AG09319 (cell line): ENCODE measurements at regions not wholly inside any gene's neighbourhood (a gene's known extent, or its start where the extent isn't known, plus 50 kb on each side); places are given as distances from the start of the nearest gene placed in this dataset.
"Not testable (repeated sequence)": the region's sequence is repeated elsewhere in the genome, so short reads cannot be mapped to it uniquely, and the experiment has no call there.

Experiments used
- DNase-seq: peaks from one replicate; pipeline ENCODE4 v3.0.0-alpha.2; 2010; ENCODE audit warnings: low read depth; ENCODE audit errors: extremely low read depth
- TF ChIP-seq, protein P1 (sequence below): IDR thresholded peaks from 2 replicates; pipeline ENCODE4 v1.5.1; 2011; ENCODE audit warnings: low read depth, mild to moderate bottlenecking, inconsistent platforms, low read length, moderate library complexity

DNA sequence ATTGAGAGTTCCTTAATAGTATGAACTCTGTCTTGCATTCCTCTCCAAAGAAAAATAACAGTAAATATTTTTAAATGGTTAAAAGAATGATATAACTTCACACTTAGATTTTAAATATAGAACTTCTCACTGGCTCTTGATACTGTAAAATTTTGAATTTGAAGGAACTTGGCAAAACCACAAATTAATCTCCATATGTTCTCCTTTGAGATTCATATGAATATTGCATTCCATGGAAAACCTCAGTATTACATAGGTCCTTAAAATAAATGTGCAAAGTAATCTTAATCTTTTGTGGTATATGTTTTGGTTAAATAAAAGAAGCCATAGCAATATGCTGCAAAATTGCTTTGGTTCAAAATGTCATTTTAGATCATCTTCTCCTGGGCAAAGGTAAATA is 1137.6 kb upstream of the LRRTM3 start:
- DNase-seq: no peak
- TF ChIP-seq, protein P1, sequence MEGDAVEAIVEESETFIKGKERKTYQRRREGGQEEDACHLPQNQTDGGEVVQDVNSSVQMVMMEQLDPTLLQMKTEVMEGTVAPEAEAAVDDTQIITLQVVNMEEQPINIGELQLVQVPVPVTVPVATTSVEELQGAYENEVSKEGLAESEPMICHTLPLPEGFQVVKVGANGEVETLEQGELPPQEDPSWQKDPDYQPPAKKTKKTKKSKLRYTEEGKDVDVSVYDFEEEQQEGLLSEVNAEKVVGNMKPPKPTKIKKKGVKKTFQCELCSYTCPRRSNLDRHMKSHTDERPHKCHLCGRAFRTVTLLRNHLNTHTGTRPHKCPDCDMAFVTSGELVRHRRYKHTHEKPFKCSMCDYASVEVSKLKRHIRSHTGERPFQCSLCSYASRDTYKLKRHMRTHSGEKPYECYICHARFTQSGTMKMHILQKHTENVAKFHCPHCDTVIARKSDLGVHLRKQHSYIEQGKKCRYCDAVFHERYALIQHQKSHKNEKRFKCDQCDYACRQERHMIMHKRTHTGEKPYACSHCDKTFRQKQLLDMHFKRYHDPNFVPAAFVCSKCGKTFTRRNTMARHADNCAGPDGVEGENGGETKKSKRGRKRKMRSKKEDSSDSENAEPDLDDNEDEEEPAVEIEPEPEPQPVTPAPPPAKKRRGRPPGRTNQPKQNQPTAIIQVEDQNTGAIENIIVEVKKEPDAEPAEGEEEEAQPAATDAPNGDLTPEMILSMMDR: no peak

DNA sequence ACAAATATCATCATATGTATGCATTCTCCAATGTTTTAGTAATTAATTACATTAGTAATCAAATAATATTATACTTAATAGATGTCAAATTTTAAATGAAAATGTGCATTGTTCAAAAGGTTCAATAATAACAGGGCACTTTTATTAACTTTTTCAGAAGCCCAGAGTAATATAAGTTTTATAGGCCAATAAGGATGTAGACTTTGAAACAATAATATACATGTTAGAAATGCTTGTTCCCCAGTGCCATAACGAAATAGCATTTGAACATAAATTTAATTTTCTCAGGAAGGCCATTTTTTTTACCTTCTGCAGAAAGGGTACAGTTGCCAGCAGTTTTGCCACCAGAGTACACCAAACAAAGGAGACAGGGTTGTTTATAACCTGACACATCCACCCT is 1133.9 kb upstream of the LRRTM3 start:
- TF ChIP-seq, protein P1: no peak
- no peak for DNase-seq

DNA sequence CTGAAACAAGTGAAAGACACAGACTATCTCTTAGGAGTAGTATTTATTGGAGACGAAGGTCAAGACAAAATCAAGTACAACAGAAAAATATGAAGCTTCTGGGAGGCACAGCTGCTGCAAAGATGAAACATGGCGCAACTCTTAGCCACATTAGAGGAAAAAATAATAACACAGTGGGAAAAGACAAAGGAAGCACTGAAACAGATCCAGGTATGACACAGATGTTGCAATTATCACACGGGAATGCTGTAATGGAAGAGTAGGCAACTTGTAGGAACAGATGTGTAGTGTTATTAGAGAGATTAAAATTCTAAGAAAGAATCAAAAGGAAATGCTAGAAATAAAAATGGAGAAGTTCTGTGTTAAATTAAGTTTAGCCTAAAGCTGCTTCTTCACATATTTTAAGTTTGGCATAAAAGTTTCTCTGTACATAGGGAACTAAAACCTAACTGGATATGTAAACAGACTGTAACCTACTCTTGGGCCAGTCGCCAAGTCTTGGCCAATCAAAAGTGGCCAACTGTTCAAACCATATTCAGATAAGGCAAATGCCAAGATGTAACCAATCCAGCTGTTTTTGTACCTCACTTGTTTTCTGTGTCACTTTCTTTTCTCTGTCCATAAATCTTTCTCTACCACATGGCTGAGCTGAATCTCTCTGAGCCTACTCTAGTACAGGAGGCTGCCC is 1132.0 kb upstream of the LRRTM3 start:
- no peak for DNase-seq
- TF ChIP-seq, protein P1: no peak

DNA sequence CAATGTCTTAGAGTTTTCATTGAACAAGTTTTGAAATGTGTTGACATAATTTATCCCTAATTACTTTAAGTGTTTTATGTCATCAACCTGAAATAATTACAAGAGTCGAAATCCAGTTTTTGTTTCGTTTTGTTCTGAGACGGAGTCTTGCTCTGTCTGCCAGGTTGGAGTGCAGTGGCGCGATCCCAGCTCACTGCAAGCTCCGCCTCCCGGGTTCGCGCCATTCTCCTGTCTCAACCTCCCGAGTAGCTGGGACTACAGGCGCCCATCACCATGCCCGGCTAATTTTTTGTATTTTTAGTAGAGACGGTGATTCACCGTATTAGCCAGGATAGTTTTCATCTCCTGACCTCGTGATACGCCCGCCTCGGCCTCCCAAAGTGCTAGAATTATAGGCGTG is 1131.0 kb upstream of the LRRTM3 start:
- DNase-seq: not testable (repeated sequence)

DNA sequence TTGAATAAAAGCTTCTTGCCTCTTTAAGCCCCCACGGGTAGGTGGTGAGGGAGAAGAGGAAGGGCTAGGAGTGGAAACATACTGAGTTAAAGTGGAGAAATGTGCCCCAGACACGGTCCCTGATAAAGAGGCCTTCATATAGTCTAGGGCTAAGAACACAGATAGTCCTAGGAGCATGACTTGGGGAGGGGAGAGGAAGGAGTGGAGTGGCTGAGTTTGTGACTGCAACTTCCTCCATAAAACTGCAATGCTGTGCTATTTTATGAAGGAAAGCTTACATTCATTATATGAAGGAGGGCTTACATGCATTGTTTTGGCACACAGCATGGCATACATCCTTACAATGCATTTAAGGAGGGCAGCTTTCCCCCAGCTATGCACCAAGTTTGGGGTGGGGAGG is 1129.4 kb upstream of the LRRTM3 start:
- TF ChIP-seq, protein P1: no peak

DNA sequence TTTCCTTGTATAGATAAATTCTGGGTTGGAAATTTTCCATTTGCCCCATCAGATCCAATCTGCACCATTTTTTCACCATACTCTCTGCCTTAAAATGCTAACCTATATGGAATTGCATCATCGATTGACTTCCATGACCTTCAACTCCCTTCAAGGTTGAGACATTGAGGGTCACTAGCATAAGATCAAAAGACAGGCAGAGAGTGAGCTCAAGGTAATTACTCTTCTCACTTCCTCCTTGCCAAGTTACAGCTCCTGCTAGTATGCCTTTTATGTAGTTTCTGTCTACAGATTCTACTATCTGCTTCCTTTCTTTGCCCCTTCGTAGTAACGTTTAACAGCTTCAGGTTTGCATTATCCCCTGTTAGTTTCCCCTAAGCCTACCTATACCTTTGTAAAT is 1127.7 kb upstream of the LRRTM3 start:
- TF ChIP-seq, protein P1: no peak
- no peak for DNase-seq

More for the DNA sequence above, 1129.4 kb upstream of the LRRTM3 start:
- no peak for DNase-seq

DNA sequence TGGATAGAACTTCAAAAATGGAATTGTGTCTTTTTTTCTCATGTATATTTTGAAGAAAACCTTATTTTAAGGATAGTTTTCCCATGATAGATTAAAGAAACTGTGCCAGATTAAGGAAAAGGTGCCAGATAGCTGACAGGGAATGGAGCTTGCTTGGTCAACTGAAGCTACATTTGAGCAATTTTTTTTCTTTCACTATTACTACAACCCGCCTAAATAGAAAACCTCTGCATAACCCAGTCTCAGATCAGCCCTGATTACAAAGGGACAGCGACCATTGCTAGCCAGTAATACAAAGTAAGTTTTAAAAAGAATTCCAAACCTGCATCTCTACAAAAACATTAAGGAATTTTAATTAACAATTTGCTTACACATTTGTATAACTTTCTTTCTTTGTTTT is 1123.4 kb upstream of the LRRTM3 start:
- DNase-seq: no peak

More for the DNA sequence above, 1123.4 kb upstream of the LRRTM3 start:
- TF ChIP-seq, protein P1: no peak
